ENCODE measurements at regions not wholly inside any gene's neighbourhood (a gene's known extent, or its start where the extent isn't known, plus 50 kb on each side); places are given as distances from the start of the nearest gene placed in this dataset.

DNA sequence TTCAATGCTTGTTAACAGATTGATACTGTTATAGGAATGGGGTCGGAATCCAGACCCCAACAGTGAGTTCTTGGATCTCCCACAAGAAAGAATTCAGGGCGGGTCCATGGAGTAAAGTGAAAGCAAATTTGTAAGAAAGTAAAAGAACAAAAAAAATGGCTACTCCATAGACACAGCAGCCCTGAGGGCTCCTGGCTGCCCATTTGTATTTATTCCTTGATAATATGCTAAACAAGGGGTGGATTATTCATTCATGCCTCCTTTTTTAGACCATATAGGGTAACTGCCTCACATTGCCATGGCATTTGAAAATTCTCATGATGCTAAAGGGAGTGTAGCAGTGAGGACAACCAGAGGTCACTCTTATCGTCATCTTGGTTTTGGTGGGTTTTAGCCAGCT, 717.2 kb upstream of the KCND2 start:
- dilution Hi-C loops (cut with HindIII; ENCODE audit: low sequenced_read_pairs, unreplicated experiment) (no loop called here), in situ Hi-C loops (cut with MboI; ENCODE audit: low sequenced_read_pairs) (no loop called here), intact Hi-C loops (cut with micrococcal nuclease) (no loop called here)
- Histone ChIP-seq H3K79me1 (ENCODE audit: low read depth in 1 of 2, low read length in 2 of 2) (no peaks in the 10 kb centered on the region), H3K9me1 (ENCODE audit: insufficient read depth, low read length) (no peaks in the 10 kb centered on the region), H3K4ac (ENCODE audit: low read depth, low read length) (no peak overlapping the region), H3K4me1 (ENCODE audit: control insufficient read depth, insufficient read depth, low read length) (no peaks in the 10 kb centered on the region), H2AFZ (replicated peaks; ENCODE audit: low read length, poor library complexity) (no peak overlapping the region), H3K14ac (replicated peaks; ENCODE audit: low read depth, low read length) (no peak overlapping the region), H3K23ac (ENCODE audit: low read depth, low read length) (no peak overlapping the region), H2BK20ac (ENCODE audit: low read depth, low read length) (no peak overlapping the region), H3K27me3 (ENCODE audit: control insufficient read depth, insufficient read depth, low read length) (no peaks in the 10 kb centered on the region), H2AK9ac (replicated peaks; ENCODE audit: low read depth, low read length, poor library complexity) (no peak overlapping the region), H4K5ac (ENCODE audit: low read depth, low read length) (no peak overlapping the region), H4K8ac (ENCODE audit: low read depth in 2 of 2, low read length in 2 of 2) (no peak overlapping the region), H4K91ac (ENCODE audit: insufficient read depth, low read depth, low read length) (no peak overlapping the region), H2BK5ac (ENCODE audit: low read depth, low read length, poor library complexity, severe bottlenecking) (no peak overlapping the region), H4K20me1 (ENCODE audit: insufficient read depth, low read length) (no peaks in the 10 kb centered on the region), H3K18ac (ENCODE audit: low read depth, low read length) (no peak overlapping the region), H2BK15ac (ENCODE audit: low read depth, low read length) (no peak overlapping the region), H2BK120ac (ENCODE audit: low read depth, low read length) (no peak overlapping the region), H3K9ac (ENCODE audit: low read depth, low read length) (no peak overlapping the region), H2AK5ac (ENCODE audit: low read depth, low read length) (no peak overlapping the region), H3K4me2 (ENCODE audit: low read depth, low read length) (no peak overlapping the region), H3K27ac (ENCODE audit: insufficient read depth, low read length) (no peak overlapping the region), H3K36me3 (ENCODE audit: control insufficient read depth, insufficient read depth, low read length) (no peaks in the 10 kb centered on the region), H3K4me3 (ENCODE audit: insufficient read depth, low read depth, low read length) (no peak overlapping the region), H3K56ac (ENCODE audit: extremely low read depth, insufficient read depth, low read length) (no peak overlapping the region), H3K9me3 (ENCODE audit: control insufficient read depth, insufficient read depth, low read length) (0 out of 2 replicates have a peak, but pooled peaks cover 2% of the 10 kb centered on the region)
- no CpG with 5 or more reads among the region's 3 CpGs for WGBS, 2 experiments (ENCODE audit: extremely low coverage in 2 of 2, insufficient read length in 1 of 2)
- CTCF ChIA-PET: no interaction called here
- ATAC-seq (ENCODE audit: low read depth) (no peak), DNase-seq (no peak)
- POLR2A ChIA-PET (ENCODE audit: unreplicated experiment): no interaction called here
- TF ChIP-seq NFE2L2 (IDR thresholded peaks at IDR 0.05; ENCODE audit: low read depth, low read length): no peak
- TF ChIP-seq, protein P1, sequence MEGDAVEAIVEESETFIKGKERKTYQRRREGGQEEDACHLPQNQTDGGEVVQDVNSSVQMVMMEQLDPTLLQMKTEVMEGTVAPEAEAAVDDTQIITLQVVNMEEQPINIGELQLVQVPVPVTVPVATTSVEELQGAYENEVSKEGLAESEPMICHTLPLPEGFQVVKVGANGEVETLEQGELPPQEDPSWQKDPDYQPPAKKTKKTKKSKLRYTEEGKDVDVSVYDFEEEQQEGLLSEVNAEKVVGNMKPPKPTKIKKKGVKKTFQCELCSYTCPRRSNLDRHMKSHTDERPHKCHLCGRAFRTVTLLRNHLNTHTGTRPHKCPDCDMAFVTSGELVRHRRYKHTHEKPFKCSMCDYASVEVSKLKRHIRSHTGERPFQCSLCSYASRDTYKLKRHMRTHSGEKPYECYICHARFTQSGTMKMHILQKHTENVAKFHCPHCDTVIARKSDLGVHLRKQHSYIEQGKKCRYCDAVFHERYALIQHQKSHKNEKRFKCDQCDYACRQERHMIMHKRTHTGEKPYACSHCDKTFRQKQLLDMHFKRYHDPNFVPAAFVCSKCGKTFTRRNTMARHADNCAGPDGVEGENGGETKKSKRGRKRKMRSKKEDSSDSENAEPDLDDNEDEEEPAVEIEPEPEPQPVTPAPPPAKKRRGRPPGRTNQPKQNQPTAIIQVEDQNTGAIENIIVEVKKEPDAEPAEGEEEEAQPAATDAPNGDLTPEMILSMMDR (conservative IDR thresholded peaks at IDR 0.05; ENCODE audit: low read depth, low read length): no peak
- TF ChIP-seq MAFK (IDR thresholded peaks at IDR 0.05; ENCODE audit: low read depth, low read length): no peak
- TF ChIP-seq MAZ (IDR thresholded peaks at IDR 0.05; ENCODE audit: borderline replicate concordance, low read depth, low read length): no peak
- TF ChIP-seq POLR2A (IDR thresholded peaks at IDR 0.05; ENCODE audit: low read depth, low read length): no peak
- TF ChIP-seq, protein P2, sequence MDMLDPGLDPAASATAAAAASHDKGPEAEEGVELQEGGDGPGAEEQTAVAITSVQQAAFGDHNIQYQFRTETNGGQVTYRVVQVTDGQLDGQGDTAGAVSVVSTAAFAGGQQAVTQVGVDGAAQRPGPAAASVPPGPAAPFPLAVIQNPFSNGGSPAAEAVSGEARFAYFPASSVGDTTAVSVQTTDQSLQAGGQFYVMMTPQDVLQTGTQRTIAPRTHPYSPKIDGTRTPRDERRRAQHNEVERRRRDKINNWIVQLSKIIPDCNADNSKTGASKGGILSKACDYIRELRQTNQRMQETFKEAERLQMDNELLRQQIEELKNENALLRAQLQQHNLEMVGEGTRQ (IDR thresholded peaks at IDR 0.05; ENCODE audit: low read depth, low read length): no peak
- TF ChIP-seq CHD1 (IDR thresholded peaks at IDR 0.05; ENCODE audit: low read depth, low read length): no peak
- TF ChIP-seq, protein P3, sequence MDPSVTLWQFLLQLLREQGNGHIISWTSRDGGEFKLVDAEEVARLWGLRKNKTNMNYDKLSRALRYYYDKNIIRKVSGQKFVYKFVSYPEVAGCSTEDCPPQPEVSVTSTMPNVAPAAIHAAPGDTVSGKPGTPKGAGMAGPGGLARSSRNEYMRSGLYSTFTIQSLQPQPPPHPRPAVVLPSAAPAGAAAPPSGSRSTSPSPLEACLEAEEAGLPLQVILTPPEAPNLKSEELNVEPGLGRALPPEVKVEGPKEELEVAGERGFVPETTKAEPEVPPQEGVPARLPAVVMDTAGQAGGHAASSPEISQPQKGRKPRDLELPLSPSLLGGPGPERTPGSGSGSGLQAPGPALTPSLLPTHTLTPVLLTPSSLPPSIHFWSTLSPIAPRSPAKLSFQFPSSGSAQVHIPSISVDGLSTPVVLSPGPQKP (IDR thresholded peaks at IDR 0.05; ENCODE audit: borderline replicate concordance, low read depth, low read length): no peak
- TF ChIP-seq CEBPB (IDR thresholded peaks at IDR 0.05; ENCODE audit: low read depth, low read length): no peak
- no peak for TF ChIP-seq RAD21 (IDR thresholded peaks at IDR 0.05; ENCODE audit: low read length)
- no peak for TF ChIP-seq FOS (IDR thresholded peaks at IDR 0.05; ENCODE audit: low read depth, low read length)
- no peak for TF ChIP-seq RCOR1 (IDR thresholded peaks at IDR 0.05; ENCODE audit: insufficient replicate concordance, low read length)
- no peak for TF ChIP-seq RFX5 (IDR thresholded peaks at IDR 0.05; ENCODE audit: low read depth, low read length)
- no peak for TF ChIP-seq MXI1 (IDR thresholded peaks at IDR 0.05; ENCODE audit: borderline replicate concordance, low read depth, low read length)
- TF ChIP-seq SMC3 (IDR thresholded peaks at IDR 0.05; ENCODE audit: low read depth, low read length): no peak
- TF ChIP-seq BHLHE40 (IDR thresholded peaks at IDR 0.05; ENCODE audit: low read depth, low read length): no peak
- no TSS peak for BruUV-seq (replicated peaks)

Data from IMR-90 (cell line).